GM21786 (cell line): ENCODE measurements at regions not wholly inside any gene's neighbourhood (a gene's known extent, or its start where the extent isn't known, plus 50 kb on each side); places are given as distances from the start of the nearest gene placed in this dataset.
"Not testable (repeated sequence)": the region's sequence is repeated elsewhere in the genome, so short reads cannot be mapped to it uniquely, and the experiment has no call there.

Experiments used
- ATAC-seq: cut with Tn5 transposase; IDR thresholded peaks from one replicate; pipeline ENCODE4 v1.9.1; 2021; ENCODE audit not compliant: unreplicated experiment

DNA sequence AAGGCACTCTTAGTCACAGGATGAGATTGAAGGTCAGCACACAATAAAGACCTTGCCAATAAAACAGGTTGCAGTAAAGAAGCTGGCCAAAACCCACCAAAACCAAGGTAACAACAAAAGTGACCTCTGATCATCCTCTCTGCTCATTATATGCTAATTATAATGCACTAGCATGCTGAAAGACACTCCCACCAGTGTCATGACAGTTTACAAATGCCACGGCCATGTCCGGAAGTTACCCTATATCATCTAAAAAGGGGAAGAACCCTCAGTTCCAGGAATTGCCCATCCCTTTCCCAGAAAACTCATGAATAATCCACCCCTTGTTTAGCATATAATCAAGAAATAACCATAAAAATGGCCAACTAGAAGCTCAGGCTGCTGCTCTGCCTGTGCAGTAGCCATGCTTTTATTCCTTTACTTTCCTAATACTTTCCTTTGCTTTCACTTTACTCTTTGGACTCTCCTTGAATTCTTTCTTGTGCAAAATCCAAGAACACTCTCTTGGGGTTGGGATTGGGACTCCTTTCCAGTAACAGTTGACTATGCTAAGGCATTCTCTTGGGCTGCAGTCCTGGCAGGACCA lies 527.3 kb upstream of the MAP3K7 start:
- no peak for ATAC-seq

DNA sequence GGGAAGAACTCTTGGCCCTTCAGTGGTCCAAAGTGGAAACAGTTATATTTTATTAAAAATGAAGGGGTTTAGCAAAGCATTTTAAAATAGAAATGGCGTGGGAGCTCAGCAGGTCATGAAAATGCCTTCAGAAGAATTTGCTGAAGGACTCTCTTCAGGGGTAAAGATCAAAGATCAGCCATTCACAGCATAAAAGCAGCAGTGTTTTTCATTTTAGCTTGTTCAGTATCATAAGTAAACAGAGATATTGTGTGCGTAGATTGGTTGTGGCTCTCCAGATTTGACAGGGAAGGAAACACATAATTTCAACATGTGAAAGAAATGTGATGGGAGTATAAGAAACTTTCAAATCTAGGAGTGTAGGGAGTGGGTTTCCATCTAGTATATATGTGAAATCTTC lies 519.2 kb upstream of the MAP3K7 start:
- ATAC-seq, result no peak

DNA sequence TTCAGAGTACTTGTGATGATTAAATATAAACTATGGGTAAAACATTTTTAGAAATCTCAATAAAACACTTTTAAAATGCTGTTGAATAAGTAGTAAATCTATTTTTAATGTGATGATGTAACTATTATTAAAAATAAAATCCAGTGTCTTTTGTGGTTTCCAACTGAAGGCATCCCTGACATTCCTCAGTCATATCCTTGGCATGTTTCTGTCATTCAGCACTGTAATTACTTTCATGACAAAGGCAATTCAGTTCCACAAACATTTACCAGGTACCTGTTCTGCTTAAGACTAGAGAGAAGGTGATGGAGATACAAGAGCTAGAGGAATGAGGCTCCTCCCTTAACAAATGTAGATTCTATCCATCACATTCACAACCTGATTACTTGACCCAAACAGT lies 518.7 kb upstream of the MAP3K7 start:
- no peak for ATAC-seq

DNA sequence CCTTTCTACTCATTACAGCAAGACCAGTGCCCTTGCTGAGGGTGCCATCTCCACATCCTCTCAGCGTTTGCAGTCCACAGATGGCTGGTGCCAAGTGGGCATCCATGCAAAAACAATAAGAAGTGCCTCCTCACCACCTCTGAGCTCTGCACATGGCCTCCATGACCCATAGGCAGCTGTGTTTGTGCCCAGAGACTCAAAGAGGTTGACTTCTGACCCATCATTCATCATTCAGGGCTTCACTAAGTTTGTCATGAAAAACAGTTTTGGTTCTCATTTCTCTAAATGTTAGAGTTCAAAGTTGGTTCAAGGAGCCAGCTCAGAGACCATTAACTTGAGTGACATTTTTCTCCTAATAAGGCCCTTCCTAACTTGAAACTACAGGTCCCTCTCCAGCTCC lies 512.6 kb upstream of the MAP3K7 start:
- ATAC-seq, result peak; percentile 64

DNA sequence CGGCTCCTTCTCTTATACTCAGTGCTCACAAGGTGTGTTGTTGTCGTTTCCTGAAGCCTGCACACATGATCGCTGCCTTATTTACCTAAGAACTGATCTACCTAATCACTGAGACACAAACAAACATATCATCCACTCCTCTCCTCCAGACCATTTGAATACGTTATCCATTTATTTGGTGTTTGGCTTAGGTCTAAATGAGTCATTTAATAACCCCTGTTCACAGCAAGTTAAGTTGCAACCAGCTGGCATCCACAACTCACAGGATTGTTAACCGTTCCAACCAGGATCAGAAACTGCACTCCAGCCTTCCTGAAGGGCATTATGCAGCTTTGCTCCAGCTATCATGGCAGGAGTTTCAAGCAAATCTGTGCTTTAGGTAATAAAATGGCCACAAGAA lies 511.1 kb upstream of the MAP3K7 start:
- ATAC-seq, result no peak

DNA sequence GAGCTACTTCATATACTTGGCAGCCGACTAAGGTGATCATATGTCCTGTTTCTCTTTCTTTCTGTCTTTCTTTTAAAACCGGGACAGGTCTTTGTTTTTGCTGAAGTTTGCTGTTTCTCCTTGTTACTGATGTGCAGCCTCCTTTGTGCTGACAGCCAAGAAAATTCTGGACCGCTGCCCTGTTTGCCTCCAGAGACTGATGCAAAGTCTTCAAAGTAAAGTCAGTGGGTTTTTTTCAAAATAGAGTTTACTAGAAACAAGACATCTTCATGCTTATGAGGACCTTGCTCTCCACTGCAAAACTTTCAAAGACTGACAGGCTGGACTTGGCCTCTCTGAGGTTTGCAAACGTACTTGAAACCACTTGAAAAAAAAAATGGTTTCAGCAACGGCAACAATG lies 510.5 kb upstream of the MAP3K7 start:
- ATAC-seq, result no peak

DNA sequence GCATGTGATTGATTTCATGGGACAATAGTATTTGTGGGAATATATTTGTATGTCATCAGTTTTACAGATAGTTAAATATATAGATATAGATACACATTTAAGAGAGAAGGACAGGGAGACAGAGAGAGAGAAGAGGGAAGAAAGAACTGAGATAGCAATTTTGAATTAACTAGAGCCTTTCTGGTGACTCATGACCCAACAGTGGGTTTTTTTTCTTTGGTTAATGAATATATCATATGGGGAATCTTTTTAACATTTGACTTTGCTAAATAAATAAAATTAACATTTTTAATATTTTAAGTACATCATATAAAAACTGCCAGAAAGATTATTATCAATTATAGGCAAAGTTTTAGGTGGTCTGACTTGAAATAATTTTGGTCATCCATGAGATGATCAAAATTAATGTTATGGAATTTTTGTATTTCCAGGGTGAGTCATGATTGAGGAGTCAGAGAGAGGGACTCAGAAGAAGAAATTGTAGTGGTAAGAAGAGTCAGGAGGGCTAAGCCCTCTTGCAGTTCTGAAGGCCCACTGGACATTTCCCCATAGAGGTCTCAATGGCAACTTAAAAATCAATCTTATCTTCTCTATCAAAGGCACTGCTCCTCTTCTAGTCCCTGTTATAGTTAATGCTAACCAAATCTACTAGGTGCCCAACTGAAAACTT lies 508.1 kb upstream of the MAP3K7 start:
- ATAC-seq, result no peak

DNA sequence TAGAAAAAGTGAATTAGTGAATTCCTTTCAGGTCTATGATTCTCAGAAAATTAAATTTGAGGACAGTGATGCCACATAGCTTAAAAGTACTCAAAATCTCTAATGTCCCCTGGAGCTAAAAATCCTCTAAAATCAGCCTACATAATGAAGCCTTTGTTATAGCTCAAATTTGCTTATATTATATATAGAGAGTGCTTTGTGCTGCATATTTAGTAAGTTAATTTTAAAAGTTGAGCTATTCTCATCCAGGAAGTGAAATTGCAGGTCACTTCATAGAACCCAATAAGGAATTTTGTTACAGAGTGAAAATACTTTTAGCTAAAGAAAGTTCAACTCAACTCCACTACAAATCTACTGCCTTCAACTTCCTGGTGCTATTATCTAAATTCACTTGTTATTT lies 507.5 kb upstream of the MAP3K7 start:
- ATAC-seq, result no peak

DNA sequence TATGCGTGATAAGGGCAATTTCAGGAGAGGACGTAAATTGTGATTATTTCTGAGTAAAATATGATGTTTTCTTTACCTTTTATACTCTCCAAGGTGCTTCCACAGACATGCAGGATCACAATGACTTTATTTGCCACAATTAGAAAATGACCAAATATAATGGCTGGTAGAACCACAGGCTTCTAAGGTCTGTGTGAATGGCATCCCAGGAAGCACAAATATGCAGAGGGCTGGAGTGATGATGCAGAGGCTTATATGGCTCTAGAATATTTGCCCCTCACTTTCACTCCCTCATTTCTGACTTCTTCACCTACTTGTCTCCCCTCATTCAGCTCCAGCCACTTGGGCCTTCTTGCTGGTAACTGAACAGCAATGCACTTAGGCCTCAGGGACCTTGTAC lies 502.1 kb upstream of the MAP3K7 start:
- ATAC-seq, result no peak

DNA sequence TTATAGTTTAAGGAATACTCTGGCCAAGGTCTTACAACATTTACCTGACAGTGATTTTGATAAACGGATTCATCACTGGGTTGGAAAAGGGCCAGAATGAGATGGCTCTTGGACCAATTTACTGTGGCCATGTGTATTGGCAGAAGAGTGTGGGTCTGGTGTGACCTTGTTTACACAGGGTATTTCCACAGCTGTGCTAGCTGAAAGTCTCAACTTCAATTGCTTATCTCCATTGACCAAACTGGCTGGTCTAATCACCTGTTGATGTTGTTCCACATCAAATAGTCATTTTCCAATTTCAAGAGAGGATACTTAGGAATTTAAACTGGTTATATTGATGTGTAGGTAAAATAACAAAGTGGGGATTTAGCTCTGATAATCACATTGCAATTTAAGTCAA lies 501.6 kb upstream of the MAP3K7 start:
- no peak for ATAC-seq

DNA sequence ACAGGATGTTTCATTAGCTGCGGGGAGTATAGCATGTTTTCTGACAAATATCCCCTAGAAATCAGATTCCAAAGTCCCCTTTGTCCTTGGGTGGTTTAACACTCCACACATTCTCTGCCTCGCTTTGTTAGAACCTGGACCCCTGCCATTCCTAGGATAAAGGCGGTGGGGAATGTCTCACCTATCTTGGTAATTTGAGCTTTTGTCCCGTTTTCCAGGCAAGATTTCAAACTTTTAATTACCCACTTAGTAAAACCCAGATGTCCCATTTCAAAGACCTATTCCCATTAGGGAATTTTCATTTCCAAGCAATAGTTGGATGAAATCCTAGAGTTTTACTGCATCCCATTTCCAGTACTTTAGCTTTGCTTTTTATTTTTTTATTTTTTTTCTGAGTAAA lies 501.0 kb upstream of the MAP3K7 start:
- ATAC-seq, result no peak

DNA sequence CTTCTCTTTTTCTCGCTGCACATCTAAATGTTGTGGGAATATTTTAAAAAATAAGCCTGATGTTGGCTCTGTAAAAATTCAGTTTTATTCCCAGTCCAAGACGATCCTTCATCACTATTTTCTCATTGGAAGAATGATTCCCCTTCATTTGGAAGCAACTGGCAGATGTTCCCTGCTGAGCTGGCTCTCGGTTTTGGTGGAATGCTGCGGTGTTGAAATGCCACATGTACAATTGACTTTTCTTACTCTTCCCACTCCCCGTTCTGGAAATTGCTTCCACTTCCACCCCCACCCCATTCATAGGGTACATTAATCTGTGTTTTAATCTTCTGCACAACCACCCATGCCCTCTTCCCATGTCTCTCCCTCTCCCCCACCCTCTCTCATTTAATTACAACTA lies 496.3 kb upstream of the MAP3K7 start:
- no peak for ATAC-seq

DNA sequence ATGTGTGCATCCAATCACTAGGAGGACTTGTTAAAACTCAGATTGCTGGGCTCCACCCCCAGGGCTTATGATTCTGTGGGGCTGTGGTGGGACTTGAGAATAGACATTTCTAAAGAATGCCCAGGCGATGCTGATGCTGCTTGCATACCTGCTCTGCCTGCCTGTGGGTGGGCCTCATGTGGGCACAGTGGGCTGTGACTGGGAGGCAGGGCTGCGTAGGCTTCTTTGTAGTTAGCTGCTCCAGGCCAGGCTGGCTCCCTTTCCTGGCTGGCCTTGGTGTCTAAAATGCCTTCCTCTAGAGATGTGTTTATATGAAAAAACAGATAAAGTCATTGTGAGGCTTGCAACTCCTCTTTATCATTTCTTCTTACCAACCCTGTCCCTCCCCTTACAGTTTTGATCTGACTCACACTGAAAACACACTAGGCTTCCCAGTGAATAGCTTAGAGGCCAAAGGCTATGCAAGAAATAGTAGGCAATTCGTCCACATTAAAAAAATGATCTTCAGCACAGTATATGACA lies 495.5 kb upstream of the MAP3K7 start:
- ATAC-seq, result no peak

DNA sequence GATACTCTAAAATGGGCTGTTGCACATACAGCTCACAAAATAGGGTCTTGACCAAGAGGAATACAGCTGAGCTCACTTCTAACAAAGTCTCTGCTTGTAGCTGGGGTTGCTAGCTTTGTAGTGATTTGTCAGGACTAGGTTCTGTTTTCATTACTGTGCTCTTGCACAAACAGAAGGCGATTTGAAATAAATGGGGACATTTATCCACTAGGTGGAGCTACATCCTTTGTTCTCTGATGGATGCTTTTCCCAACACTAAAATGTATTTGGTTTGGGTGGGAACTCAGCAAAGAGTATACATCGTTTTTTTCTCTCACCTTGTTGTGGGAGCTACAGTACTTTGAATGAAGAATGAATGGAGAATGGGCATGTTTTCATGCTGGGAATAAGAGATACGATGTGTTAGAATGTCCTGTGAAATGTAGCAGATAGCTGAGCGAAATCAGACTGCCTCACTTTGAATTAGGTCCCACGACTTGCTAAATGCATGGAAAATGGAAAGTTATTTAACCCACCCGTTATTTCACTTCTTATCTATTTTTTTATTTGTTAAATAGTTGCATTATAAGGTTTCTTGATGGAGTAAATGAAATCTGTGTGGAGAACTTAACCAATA lies 494.7 kb upstream of the MAP3K7 start:
- peak; percentile 74 for ATAC-seq

DNA sequence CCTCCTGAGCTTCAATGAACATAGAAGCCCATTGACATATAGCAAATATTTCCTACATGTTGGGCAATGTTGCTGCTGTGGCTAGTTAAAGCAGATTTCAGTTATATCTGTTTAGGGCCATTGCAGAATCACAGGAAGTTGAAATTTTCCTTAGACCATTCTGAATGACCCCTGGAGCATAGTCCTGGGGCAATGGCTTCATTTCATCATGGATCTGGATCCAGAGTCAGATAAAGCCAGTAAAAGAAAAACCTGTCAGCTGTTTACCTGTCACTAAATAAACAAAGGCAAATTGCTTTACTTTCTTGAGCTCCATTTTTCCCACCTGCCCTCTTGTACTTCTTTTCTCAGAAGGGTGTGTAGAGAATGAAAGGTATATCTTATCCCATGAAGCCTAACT lies 494.0 kb upstream of the MAP3K7 start:
- ATAC-seq, result no peak

DNA sequence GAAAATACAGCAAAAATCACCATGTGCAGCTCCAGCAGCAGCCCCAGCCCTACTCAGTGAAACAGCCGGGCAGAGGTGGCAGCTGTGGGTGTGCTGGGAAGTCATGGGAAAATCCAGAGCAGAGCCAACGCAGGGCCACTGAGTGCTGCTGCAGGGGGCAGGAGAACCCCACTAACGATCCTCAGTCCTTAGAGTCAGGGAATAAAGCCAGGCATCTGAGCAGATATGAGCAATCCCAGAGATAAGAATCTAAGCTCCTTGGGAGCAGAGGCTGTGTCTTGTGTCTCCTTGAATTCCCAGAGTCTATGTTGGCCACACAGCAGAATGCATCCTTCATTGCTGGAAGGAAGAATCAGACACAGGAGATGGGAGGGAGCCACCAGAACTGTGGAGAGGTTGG lies 493.1 kb upstream of the MAP3K7 start:
- ATAC-seq, result no peak

DNA sequence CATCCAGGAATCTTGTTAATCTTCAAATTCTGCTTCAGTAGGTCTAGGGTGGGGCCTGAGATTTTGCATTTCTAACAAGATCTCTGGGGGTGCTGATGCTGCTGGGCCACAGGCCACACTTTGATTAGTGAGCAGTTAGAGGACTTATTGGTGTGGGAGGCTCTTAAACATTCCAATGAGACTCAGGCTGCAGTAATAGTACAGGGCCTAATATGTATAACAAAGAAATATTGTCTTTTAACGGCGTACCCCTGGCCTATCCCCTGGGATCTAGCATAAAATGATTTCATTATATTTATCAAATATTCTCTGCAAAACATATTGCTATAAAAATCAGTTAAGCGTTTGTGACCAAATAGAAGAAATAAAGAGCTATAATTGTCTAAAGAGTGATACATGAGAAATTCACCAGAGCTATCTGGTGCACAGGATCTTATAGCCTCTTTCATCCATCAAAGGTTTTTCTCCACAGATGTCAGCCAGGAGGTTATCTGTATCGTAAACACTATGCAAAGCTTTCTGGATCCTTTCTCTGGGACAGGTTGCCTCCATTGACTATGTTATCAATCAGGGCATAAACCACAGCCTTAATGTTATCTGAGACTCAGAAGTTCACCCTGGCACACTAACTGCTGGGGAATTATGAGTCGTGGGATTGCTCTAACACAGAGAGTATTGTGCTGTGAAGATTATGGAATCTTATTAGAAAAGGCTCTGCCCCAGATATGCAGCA lies 488.5 kb upstream of the MAP3K7 start:
- ATAC-seq, result no peak

DNA sequence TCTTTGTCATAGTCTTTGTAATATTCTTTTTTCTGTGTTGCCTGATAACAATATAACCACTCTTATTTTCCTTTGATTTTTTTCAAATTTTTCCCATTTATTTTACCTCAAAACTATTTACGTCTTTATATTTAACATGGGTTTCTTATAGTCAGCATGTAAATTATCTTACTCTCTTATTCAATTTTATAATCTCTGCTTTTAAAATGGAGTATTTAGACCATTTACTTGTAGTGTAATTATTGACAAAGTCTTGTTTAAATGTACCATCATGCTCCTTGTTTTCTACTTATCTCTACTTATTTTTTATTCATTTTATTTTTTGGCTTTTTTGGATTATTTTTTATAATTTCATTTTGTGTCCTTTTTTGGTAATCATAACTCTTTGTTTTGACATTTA lies 476.5 kb upstream of the MAP3K7 start:
- ATAC-seq, result no peak

DNA sequence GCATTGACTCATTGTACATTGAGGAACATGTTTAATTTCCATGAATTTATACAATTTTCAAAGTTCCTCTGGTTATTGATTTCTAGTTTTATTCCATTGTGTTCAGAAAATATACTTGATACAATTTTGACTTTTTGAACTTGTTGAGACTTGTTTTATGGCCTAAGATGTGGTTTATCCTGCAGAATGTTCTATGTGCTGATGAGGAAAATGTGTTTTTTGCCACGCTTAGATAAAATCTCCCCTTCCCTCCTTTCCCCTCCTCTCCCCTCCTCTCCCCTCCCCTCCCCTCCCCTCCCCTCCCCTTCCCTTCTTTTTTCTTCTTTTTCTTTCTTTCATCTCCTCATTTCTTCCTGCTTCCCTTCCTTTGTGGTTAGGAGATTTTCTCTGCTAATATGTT lies 470.8 kb upstream of the MAP3K7 start:
- ATAC-seq, result no peak

DNA sequence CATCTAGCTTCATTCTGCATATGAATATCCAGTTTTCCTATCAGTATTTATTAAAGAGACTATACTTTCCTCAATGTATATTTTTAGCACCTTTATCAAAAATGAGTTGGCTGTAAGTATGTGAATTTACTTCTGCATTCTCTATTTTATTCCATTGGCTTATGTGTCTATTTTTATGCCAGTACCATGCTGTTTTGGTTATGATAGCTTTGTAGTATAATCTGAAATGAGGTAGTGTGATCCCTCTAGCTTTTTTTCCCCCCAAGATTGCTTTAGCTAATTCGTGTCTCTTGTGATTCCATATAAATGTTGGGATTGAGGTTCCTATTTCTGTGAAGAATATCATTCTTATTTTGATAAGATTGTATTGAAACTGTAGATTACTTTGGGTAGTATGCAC lies 469.1 kb upstream of the MAP3K7 start:
- no peak for ATAC-seq

DNA sequence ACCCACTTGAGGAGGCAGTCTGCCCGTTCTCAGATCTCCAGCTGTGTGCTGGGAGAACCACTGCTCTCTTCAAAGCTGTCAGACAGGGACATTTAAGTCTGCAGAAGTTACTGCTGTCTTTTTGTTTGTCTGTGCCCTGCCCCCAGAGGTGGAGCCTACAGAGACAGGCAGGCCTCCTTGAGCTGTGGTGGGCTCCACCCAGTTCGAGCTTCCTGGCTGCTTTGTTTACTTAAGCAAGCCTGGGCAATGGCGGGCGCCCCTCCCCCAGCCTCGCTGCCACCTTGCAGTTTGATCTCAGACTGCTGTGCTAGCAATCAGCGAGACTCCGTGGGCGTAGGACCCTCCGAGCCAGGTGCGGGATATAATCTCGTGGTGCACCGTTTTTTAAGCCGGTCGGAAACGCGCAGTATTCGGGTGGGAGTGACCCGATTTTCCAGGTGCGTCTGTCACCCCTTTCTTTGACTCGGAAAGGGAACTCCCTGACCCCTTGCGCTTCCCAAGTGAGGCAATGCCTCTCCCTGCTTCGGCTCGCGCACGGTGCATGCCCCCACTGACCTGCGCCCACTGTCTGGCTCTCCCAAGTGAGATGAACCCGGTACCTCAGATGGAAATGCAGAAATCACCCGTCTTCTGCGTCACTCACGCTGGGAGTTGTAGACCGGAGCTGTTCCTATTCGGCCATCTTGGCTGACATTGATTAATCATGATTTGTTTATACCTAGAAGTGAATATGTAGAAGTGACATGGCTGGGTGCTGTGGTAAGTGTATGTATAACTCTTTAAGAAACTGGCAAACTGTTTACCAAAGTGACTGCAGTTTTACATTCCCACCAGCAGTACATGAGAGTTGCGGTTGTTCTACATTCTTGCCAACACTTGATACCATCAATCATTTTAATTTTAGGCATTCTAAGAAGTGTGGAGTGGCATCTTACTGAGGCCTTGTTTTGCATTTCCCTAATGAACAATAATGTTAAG lies 465.9 kb upstream of the MAP3K7 start:
- not testable (repeated sequence) for ATAC-seq
